Spinal cord (tissue), 9 donors: ENCODE measurements at regions not wholly inside any gene's neighbourhood (a gene's known extent, or its start where the extent isn't known, plus 50 kb on each side); places are given as distances from the start of the nearest gene placed in this dataset.

ENCODE experiments used
- DNase-seq, 6 donors: peaks; one replicate each; pipeline versions ENCODE4 v3.0.0 to v3.0.0-alpha.2; 2013 to 2015; ENCODE audit warnings: low spot score in 6 of 6, low read depth in 4 of 6
- H3K27ac ChIP-seq: one replicate; pipeline ENCODE4 v1.5.1; 2013; ENCODE audit warnings: low read depth, low read length, control low read depth
- H3K27me3 ChIP-seq: one replicate; pipeline ENCODE4 v1.6.1; 2013; ENCODE audit warnings: low read length; ENCODE audit not compliant: control insufficient read depth, insufficient read depth
- H3K36me3 ChIP-seq: one replicate; pipeline ENCODE4 v1.6.1; 2013; ENCODE audit warnings: low read length; ENCODE audit not compliant: control insufficient read depth, insufficient read depth
- H3K4me1 ChIP-seq: one replicate; pipeline ENCODE4 v1.6.1; 2013; ENCODE audit warnings: low read length; ENCODE audit not compliant: control insufficient read depth, insufficient read depth
- H3K4me3 ChIP-seq: one replicate; pipeline ENCODE4 v1.5.1; 2013; ENCODE audit warnings: low read depth, low read length, control low read depth
- H3K9me3 ChIP-seq: one replicate; pipeline ENCODE4 v1.6.1; 2013; ENCODE audit warnings: low read length; ENCODE audit not compliant: control insufficient read depth, insufficient read depth
- WGBS: methylation state at CpG from one replicate; pipeline ENCODE4 v1.1.5; 2013; ENCODE audit warnings: missing lambda C conversion rate; ENCODE audit not compliant: insufficient coverage; 5-methylcytosine and 5-hydroxymethylcytosine counted together
- donor health status: healthy.

DNA sequence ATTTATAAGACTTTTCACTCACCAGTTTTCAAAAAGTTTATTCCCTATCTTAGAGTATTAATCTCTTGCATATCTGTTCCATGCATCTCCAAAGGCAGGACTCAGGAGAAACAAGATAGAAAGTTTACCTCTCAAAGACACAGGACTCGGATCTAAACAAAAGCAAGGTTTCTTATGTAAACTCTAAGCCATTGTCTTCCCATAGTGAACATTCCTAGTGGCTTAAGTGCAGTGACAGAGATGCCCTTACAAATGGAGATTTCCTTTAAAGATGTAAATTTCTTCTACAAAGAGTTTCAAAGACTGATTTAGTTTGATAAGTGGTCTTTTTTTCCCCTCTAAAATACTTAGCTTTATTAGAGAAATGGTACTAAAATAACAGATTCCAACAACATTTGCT, 209.8 kb downstream of the ACTR3B start:
- DNase-seq, result no peak
- Histone ChIP-seq H3K4me3 (no peak overlapping the region), H3K27me3 (no peaks in the 10 kb centered on the region), H3K27ac (no peak overlapping the region), H3K36me3 (no peaks in the 10 kb centered on the region), H3K9me3 (no peaks in the 10 kb centered on the region), H3K4me1 (no peaks in the 10 kb centered on the region)
- no CpG with 5 or more reads among the region's 1 CpG for WGBS

DNA sequence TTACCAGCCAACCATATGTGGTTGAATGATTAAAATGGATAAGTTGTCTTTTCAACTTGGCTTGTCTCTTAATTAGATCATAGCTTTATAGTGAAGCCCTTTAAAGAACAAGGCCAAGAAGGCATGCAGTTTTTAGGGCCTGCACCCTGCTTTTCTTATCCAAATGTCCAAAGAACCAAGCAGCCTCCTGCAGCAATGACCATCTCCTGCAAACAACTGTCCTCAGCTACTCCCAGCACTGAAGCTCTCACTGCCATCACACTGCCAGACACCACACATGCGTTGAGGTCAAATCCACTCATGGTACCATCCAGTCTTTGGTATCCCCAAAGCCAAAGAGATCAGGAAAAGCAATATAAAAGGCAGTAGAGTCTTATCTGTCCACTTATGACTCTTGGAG, 210.3 kb downstream of the ACTR3B start:
- no peaks in the 10 kb centered on the region for H3K27me3 ChIP-seq
- H3K4me3 ChIP-seq, result no peak overlapping the region
- no peaks in the 10 kb centered on the region for H3K9me3 ChIP-seq
- no peaks in the 10 kb centered on the region for H3K4me1 ChIP-seq
- no peak overlapping the region for H3K27ac ChIP-seq
- no peak for DNase-seq
- WGBS, result no CpG with 5 or more reads among the region's 1 CpG
- no peaks in the 10 kb centered on the region for H3K36me3 ChIP-seq

DNA sequence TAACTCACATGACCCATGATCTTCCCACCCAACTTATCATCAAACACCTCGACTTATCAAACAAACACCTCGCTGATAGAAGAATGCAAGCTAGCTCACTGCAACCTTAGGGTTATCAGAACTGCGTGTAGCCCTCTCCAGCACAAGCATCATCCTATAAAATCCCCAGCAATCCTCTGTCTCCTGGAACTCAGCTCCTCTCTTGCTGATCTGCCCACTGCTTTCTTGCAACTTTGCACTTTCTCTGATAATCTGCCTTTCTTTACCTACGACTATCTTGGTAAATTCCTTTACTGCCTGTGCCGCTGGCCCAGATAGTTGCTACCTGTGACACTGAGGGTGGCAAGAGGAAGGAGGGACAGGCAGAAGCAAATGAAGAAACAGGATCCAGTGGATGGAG, 210.9 kb downstream of the ACTR3B start:
- H3K36me3 ChIP-seq, result no peaks in the 10 kb centered on the region
- WGBS, result 95% methylated on average over 4 of the region's 5 CpGs
- no peak overlapping the region for H3K27ac ChIP-seq
- H3K27me3 ChIP-seq, result no peaks in the 10 kb centered on the region
- no peaks in the 10 kb centered on the region for H3K4me1 ChIP-seq
- no peak for DNase-seq
- H3K9me3 ChIP-seq, result no peaks in the 10 kb centered on the region
- H3K4me3 ChIP-seq, result no peak overlapping the region

DNA sequence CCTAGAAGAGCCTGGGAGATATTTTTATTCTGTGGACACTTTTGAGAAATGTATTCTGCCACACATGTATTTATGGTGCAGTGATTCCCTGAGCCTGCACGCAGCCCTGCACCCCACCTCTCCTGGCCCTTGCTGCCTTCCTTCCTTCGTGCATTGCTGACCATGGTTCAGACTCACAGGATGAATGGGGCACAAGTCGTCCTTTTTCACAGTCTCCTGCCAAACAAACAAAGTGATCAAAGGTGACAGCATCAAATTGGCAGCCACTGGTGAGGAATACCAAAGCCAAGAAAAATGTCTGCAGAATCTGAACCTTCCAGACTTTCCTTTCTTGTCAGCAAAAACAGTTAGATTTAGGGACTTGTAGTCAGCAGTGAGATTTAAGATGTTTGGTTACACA, 215.0 kb downstream of the ACTR3B start:
- Histone ChIP-seq H3K4me3 (no peak overlapping the region), H3K9me3 (no peaks in the 10 kb centered on the region), H3K27me3 (no peaks in the 10 kb centered on the region), H3K4me1 (no peaks in the 10 kb centered on the region), H3K27ac (no peak overlapping the region), H3K36me3 (no peaks in the 10 kb centered on the region)
- DNase-seq, result peak in 1 of 6 donors; percentile 5
- WGBS, result 15% methylated on average over 3 of the region's 3 CpGs

DNA sequence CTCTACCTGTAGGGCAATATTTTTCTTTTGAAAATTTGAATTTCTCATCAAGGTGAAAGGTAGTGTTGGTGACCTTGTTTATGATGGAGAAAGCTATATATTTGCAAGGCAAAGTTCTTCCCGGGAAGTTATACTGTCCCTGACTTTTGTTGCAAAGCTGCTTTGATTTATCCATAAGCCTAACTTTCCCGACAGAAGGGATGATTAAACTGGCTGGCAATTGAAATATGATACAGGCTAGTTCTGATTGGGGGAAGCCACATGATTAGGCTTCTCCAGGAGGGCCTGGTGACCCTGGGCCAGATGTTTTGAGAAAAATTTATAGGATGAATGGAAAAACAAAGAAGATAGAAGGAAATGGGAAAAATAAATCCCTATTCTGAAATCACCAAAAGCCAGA, 215.5 kb downstream of the ACTR3B start:
- DNase-seq, result no peak
- Histone ChIP-seq H3K9me3 (no peaks in the 10 kb centered on the region), H3K4me3 (no peak overlapping the region), H3K36me3 (no peaks in the 10 kb centered on the region), H3K4me1 (no peaks in the 10 kb centered on the region), H3K27ac (no peak overlapping the region), H3K27me3 (no peaks in the 10 kb centered on the region)
- WGBS, result 70% methylated on average over 2 of the region's 2 CpGs

DNA sequence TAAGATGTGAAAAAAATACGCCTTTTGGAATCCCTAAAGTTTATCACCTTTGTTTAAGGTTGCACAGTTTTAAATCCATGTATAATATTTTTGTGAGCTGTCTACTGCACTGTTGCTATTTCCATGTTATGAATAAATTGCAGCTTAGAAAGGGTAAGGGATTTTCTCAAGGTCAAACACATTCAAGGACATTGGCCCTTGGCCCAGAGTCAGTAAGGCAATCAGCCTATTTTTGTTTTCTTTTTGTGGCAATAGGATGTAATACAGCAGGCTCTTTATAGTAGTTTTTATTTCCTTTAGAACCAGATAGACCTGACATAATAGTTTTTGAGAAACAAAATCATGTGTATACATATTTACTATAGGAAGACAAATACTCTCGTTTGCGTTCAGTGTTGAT, 219.8 kb downstream of the ACTR3B start:
- no CpG with 5 or more reads among the region's 3 CpGs for WGBS
- Histone ChIP-seq H3K9me3 (no peaks in the 10 kb centered on the region), H3K4me3 (no peak overlapping the region), H3K36me3 (no peaks in the 10 kb centered on the region), H3K27ac (no peak overlapping the region), H3K27me3 (no peaks in the 10 kb centered on the region), H3K4me1 (no peaks in the 10 kb centered on the region)
- no peak for DNase-seq

DNA sequence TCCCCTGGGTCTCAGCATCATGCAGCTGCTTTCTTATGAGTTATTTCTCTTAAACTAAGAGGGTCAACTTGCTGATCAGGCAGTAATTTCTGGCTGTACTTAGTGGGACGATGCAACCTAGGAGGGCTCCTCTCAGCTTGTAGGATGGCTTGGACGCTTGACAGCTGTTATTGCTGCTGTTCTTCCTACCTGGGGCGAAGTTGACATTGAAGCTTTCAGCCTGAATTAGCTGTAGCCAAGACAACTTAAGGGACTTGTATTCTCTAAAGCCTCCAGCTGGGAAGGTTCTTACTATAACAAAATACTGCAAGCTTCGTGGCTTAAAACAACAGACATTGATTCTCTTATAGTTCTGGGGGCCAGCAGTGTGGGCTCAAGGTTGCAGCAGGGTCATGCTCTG, 224.9 kb downstream of the ACTR3B start:
- H3K4me3 ChIP-seq, result no peak overlapping the region
- H3K9me3 ChIP-seq, result no peaks in the 10 kb centered on the region
- peak in 2 of 6 donors; percentile 42 to 51 for DNase-seq
- H3K27ac ChIP-seq, result no peak overlapping the region
- H3K4me1 ChIP-seq, result peaks cover 4% of the 10 kb centered on the region
- WGBS, result 27% methylated on average over 4 of the region's 4 CpGs
- no peaks in the 10 kb centered on the region for H3K36me3 ChIP-seq
- no peaks in the 10 kb centered on the region for H3K27me3 ChIP-seq

DNA sequence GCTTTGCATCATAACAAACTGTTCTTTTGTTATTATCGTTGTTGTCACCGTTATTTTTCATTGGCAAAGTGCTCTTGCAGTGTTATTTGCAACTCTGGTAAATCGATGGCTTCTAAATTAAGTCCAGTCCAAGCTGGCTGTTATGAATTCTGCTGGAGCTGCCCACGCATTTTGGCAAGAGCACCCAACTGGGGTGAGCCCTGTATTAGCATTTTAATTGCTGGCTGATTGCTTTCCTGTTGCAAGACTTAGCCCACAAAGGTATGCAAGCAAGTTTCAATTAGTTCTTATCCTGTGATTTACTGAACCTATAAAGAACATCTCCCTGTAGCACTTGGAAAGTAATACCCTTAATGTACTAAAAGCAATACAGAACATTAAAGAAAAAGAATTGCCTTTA, 226.8 kb downstream of the ACTR3B start:
- Histone ChIP-seq H3K9me3 (no peaks in the 10 kb centered on the region), H3K4me3 (no peak overlapping the region), H3K36me3 (no peaks in the 10 kb centered on the region), H3K4me1 (peaks cover 4% of the 10 kb centered on the region), H3K27ac (no peak overlapping the region), H3K27me3 (no peaks in the 10 kb centered on the region)
- whole genome bisulfite sequencing, result 55% methylated on average over 4 of the region's 4 CpGs
- DNase-seq, result peak in 4 of 6 donors; percentile 5 to 88 (median 23)

DNA sequence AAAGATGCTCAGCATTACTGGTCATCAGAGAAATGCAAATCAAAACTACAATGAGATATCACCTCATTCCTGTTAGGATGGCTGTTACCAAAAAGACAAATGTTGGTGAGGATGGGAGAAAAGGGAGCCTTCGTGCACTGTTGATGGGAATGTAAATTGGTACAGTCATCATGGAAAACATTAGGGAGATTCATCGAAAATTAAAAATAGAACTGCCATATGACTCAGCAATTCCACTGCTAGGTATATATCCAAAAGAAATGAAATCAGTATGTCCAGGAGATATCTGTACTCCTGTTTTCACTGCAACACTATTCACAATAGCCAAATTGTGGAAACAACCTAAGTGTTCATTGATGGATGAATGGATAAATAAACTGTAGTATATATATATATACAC, 228.1 kb downstream of the ACTR3B start:
- H3K4me3 ChIP-seq, result no peak overlapping the region
- no peaks in the 10 kb centered on the region for H3K9me3 ChIP-seq
- no CpG with 5 or more reads among the region's 2 CpGs for WGBS
- no peaks in the 10 kb centered on the region for H3K27me3 ChIP-seq
- no peaks in the 10 kb centered on the region for H3K36me3 ChIP-seq
- no peak for DNase-seq
- H3K27ac ChIP-seq, result no peak overlapping the region
- H3K4me1 ChIP-seq, result peaks cover 4% of the 10 kb centered on the region

DNA sequence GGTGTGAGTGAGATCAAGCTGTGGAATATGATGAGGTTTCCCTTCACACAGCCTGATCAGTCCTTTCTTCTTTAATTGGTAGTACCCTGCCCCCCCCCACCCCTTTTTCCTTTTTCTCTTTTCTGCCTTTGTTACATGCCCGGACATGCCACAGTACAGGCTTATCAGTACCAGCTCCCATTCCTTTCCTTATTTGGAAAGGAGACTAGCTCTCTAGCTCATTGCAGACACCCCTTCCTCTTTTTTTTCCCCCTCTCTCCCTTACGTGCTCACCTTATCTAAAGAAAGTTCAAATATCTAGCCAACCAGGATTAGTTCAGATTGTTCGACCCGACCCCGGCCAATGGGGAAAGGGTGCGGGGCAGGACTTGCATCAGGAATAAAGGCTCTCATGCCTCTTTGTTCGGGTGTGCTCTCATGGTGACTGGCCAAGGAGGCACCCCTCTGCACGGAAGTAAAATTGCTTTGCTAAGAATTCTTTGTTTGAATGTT, 230.4 kb downstream of the ACTR3B start:
- Histone ChIP-seq H3K27me3 (no peaks in the 10 kb centered on the region), H3K27ac (no peak overlapping the region), H3K4me1 (no peaks in the 10 kb centered on the region), H3K9me3 (no peaks in the 10 kb centered on the region), H3K4me3 (no peak overlapping the region), H3K36me3 (no peaks in the 10 kb centered on the region)
- DNase-seq, result no peak
- WGBS, result 78% methylated on average over 4 of the region's 8 CpGs
